Right atrium auricular region (tissue), 2 donors: ENCODE measurements at regions not wholly inside any gene's neighbourhood (a gene's known extent, or its start where the extent isn't known, plus 50 kb on each side); places are given as distances from the start of the nearest gene placed in this dataset.
"Not testable (repeated sequence)": the region's sequence is repeated elsewhere in the genome, so short reads cannot be mapped to it uniquely, and the experiment has no call there.

Experiments used
- DNase-seq: peaks from one replicate; pipeline ENCODE4 v3.0.0-alpha.2; 2019; ENCODE audit warnings: low spot score
- H3K27ac ChIP-seq, 2 donors: fragments of 200-600 bp; sonication (generic); 1 replicate in 1 of 2; 2 replicates in 1 of 2; pipeline ENCODE4 v1.5.1; 2016 to 2019
- H3K27me3 ChIP-seq, 2 donors: fragments of 200-600 bp; sonication (generic); one replicate each; pipeline versions ENCODE4 v1.5.1 to v1.6.0; 2017 to 2019
- H3K36me3 ChIP-seq: fragments of 200-600 bp; sonication (generic); one replicate; pipeline ENCODE4 v1.5.1; 2016
- H3K4me1 ChIP-seq, 2 donors: fragments of 200-600 bp; sonication (generic); one replicate each; pipeline versions ENCODE4 v1.5.1 to v1.6.0; 2017 to 2019
- H3K4me3 ChIP-seq, 2 donors: fragments of 200-600 bp; sonication (generic); 1 replicate in 1 of 2; 2 replicates in 1 of 2; pipeline ENCODE4 v1.5.1; 2017 to 2019; ENCODE audit warnings: mild to moderate bottlenecking in 1 of 2, moderate library complexity in 1 of 2
- H3K9me3 ChIP-seq, 2 donors: fragments of 200-600 bp; sonication (generic); one replicate each; pipeline ENCODE4 v1.5.1; 2019
- TF ChIP-seq, protein P1 (sequence below), 2 donors: fragments of 200-600 bp; sonication (generic); IDR thresholded peaks; one replicate each; pipeline ENCODE4 v1.5.1; 2019; ENCODE audit warnings: antibody characterized with exemption in 2 of 2

- Histone ChIP-seq H3K9me3 (no peaks in the 10 kb centered on the region), H3K4me3 (no peak overlapping the region), H3K36me3 (no peaks in the 10 kb centered on the region), H3K27me3 (no peaks in the 10 kb centered on the region), H3K4me1 (no peaks in the 10 kb centered on the region), H3K27ac (no peak overlapping the region)
- peak; percentile 51 for DNase-seq
- TF ChIP-seq, protein P1, sequence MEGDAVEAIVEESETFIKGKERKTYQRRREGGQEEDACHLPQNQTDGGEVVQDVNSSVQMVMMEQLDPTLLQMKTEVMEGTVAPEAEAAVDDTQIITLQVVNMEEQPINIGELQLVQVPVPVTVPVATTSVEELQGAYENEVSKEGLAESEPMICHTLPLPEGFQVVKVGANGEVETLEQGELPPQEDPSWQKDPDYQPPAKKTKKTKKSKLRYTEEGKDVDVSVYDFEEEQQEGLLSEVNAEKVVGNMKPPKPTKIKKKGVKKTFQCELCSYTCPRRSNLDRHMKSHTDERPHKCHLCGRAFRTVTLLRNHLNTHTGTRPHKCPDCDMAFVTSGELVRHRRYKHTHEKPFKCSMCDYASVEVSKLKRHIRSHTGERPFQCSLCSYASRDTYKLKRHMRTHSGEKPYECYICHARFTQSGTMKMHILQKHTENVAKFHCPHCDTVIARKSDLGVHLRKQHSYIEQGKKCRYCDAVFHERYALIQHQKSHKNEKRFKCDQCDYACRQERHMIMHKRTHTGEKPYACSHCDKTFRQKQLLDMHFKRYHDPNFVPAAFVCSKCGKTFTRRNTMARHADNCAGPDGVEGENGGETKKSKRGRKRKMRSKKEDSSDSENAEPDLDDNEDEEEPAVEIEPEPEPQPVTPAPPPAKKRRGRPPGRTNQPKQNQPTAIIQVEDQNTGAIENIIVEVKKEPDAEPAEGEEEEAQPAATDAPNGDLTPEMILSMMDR (IDR thresholded peaks at IDR 0.05), result no peak
These were observed 114.4 kb upstream of the IRX2 start for GRCh38 chr5:2865856-2866255.

DNA sequence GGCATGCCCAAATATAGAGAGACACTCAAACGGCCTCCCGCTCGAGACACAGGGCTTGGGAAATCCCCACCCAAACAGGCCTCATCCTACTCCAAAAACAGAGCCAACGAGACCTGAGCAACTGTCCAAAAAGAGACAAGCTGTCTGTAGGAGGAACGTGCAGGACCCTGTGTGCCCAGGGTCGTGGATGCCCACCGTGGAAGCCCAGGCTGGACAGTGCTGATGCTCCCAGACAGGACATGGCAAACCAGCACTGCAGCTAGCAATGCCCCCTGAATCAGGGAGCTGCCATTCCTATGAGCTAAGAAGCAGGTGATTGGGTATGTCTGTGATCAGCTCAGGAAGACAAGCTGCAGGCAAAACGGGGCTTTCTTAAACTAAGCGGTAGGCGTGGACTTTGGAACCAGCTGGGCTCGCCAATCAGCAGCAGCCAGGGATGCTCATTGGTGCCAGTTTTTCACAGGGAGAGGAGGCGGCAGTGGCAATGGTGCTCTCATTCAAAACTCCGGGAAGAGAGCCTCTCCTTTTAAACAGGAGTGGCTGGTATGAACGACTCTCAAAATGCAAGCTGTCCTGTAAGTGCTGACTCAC lies 113.1 kb upstream of the IRX2 start:
- Histone ChIP-seq H3K27ac (no peak overlapping the region), H3K36me3 (no peaks in the 10 kb centered on the region), H3K4me1 (no peaks in the 10 kb centered on the region), H3K27me3 (no peaks in the 10 kb centered on the region), H3K4me3 (no peak overlapping the region), H3K9me3 (no peaks in the 10 kb centered on the region)
- TF ChIP-seq, protein P1 (IDR thresholded peaks at IDR 0.05), result no peak
- no peak for DNase-seq

DNA sequence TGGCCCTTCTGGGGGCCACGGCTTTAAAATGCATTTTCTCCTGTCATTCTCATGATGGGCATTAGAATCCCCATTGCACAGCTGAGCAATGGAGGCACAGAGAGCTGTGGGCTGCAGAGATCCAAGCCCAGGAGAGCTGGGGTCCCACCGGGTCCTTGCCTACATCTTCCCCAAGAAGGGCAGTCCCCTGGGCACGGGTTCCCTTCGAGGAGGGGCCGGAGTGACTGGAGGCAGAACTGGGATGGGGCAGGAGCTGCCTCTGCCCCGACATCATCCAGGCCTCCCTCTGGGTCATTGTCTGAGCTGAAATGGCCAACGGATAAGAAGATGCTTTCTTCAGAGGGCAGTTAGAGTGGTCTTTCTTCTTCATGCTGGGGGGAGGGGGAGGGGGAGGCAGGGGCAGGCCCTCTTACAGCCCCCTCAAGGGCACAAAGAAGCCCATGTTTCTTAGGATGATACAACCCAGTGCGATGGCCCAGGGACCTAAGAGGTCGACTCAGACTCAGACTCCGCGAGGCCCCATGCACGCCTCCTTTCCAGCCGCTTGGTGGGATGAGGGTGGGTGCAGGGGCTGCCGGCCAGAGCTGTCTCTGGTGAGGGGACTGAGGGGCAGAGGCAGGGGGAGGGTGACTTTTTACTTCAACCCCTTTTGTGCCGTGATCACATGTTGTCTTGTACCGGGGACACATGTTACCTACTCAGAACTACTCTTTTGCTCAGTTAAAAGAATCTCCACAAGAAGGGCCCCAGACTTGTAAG lies 112.4 kb upstream of the IRX2 start:
- H3K4me1 ChIP-seq, result no peaks in the 10 kb centered on the region
- H3K4me3 ChIP-seq, result no peak overlapping the region
- DNase-seq, result no peak
- TF ChIP-seq, protein P1 (IDR thresholded peaks at IDR 0.05), result no peak
- H3K9me3 ChIP-seq, result no peaks in the 10 kb centered on the region
- no peak overlapping the region for H3K27ac ChIP-seq
- H3K27me3 ChIP-seq, result no peaks in the 10 kb centered on the region
- no peaks in the 10 kb centered on the region for H3K36me3 ChIP-seq

DNA sequence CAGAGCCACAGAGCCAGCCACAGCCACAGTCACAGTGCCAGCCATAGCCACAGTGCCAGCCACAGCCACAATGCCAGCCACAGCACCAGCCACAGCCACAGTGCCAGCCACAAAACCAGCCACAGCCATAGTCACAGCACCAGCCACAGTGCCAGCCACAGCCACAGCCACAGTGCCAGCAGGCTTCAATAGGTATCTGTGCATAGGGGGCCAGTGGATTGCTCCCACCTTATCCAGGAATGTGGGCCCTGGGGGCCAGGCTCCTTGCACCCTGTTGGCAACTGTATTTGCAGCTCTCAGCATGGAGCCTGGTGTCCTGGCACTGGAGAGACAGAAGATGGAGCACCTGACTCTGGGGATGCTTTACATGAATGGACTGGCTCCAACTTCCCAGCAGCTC lies 111.7 kb upstream of the IRX2 start:
- no peaks in the 10 kb centered on the region for H3K27me3 ChIP-seq
- no peak for DNase-seq
- TF ChIP-seq, protein P1 (IDR thresholded peaks at IDR 0.05), result no peak

DNA sequence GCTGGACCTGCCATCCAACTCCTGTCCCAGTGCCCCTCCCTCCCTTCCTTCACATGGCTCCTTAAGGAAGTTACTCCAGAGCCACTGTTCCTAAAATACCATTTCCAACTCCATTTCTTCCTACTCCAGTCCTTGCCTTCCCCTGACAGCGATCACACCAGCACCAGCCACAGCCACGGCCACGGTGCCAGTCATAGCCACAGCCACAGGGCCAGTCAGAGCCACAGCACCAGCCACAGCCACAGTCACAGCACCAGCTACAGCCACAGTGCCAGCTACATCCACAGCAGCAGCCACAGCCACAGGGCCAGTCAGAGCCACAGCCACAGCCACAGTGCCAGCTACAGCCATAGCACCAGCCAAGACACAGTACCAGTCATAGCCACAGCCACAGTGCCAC lies 110.7 kb upstream of the IRX2 start:
- H3K36me3 ChIP-seq, H3K27me3 ChIP-seq, H3K27ac ChIP-seq, H3K9me3 ChIP-seq, H3K4me1 ChIP-seq, H3K4me3 ChIP-seq, DNase-seq: not testable (repeated sequence)

More for the DNA sequence above, 111.7 kb upstream of the IRX2 start:
- no peaks in the 10 kb centered on the region for H3K9me3 ChIP-seq
- no peak overlapping the region for H3K27ac ChIP-seq
- H3K4me3 ChIP-seq, result no peak overlapping the region
- H3K36me3 ChIP-seq, result no peaks in the 10 kb centered on the region
- H3K4me1 ChIP-seq, result no peaks in the 10 kb centered on the region

DNA sequence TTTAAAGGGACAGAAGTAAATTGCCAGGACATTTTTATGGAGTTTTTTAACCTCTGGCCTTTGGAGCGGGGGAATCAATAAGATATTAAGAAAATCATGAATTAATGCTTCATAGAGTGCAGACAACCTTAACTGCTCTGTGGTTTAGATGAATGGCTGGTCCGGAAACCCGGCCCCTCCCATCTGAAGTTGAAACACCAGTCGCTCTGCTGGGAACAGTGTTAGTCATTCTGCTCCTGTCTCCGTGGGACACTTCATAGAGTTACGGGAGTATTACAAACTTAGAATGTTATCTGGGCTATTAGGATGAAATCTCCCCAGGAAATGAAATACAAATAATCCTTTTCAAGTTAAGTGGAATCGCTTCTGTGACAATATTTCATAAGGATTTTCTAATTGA lies 110.1 kb upstream of the IRX2 start:
- Histone ChIP-seq H3K27me3 (no peaks in the 10 kb centered on the region), H3K4me1 (no peaks in the 10 kb centered on the region), H3K27ac (no peak overlapping the region), H3K4me3 (no peak overlapping the region), H3K36me3 (no peaks in the 10 kb centered on the region), H3K9me3 (no peaks in the 10 kb centered on the region)
- DNase-seq, result no peak
- TF ChIP-seq, protein P1 (IDR thresholded peaks at IDR 0.05), result no peak
